OCI-LY1 (cell line): ENCODE measurements at regions not wholly inside any gene's neighbourhood (a gene's known extent, or its start where the extent isn't known, plus 50 kb on each side); places are given as distances from the start of the nearest gene placed in this dataset.

Experiments
- H2AFZ ChIP-seq: fragments of 200-600 bp; sonication (generic), shearing (Covaris generic); 2 replicates; pipeline ENCODE4 v1.6.0; 2014; ENCODE audit warnings: antibody characterized with exemption, mild to moderate bottlenecking, low read length
- H3F3A ChIP-seq: fragments of 200-600 bp; sonication (generic), shearing (Covaris generic); 2 replicates; pipeline ENCODE4 v1.6.0; 2014; ENCODE audit warnings: mild to moderate bottlenecking, antibody characterized with exemption, low read length, moderate library complexity; ENCODE audit not compliant: insufficient read depth
- H3K27ac ChIP-seq: fragments of 200-600 bp; sonication (generic); 2 replicates; pipeline ENCODE4 v1.5.1; 2014; ENCODE audit warnings: low read length, mixed run types, mild to moderate bottlenecking, low read depth; ENCODE audit not compliant: poor library complexity, severe bottlenecking
- H3K27me3 ChIP-seq: fragments of 200-600 bp; sonication (generic); 2 replicates; pipeline ENCODE4 v1.6.0; 2014; ENCODE audit warnings: antibody characterized with exemption, mild to moderate bottlenecking, low read length, moderate library complexity; ENCODE audit not compliant: insufficient read depth
- H3K36me3 ChIP-seq: fragments of 200-600 bp; sonication (generic); 2 replicates; pipeline ENCODE4 v1.6.1; 2014; ENCODE audit warnings: mild to moderate bottlenecking, antibody characterized with exemption, low read length, moderate library complexity, mixed read lengths; ENCODE audit not compliant: insufficient read depth
- H3K4me1 ChIP-seq: fragments of 200-600 bp; sonication (generic); 2 replicates; pipeline ENCODE4 v1.5.1; 2014; ENCODE audit warnings: mild to moderate bottlenecking, low read length, moderate library complexity; ENCODE audit not compliant: insufficient read depth, severe bottlenecking
- H3K4me2 ChIP-seq: fragments of 200-600 bp; sonication (generic), shearing (Covaris generic); 2 replicates; pipeline ENCODE4 v1.6.1; 2014; ENCODE audit warnings: low read length
- H3K4me3 ChIP-seq: fragments of 200-600 bp; sonication (generic); 2 replicates; pipeline ENCODE4 v1.5.1; 2014; ENCODE audit warnings: low read length, low read depth, mild to moderate bottlenecking, mixed read lengths; ENCODE audit not compliant: poor library complexity, severe bottlenecking
- H3K79me2 ChIP-seq: fragments of 200-600 bp; shearing (Covaris generic); 2 replicates; pipeline ENCODE4 v1.6.1; 2016; ENCODE audit warnings: mixed run types, low read length, mixed read lengths; ENCODE audit not compliant: insufficient read depth
- H3K9ac ChIP-seq: fragments of 200-600 bp; sonication (generic), shearing (Covaris generic); 2 replicates; pipeline ENCODE4 v1.6.1; 2014; ENCODE audit warnings: mild to moderate bottlenecking, low read length, mixed read lengths
- H3K9me2 ChIP-seq: fragments of 200-600 bp; sonication (generic), shearing (Covaris generic); 2 replicates; pipeline ENCODE4 v1.6.1; 2014; ENCODE audit warnings: low read depth, mild to moderate bottlenecking, low read length, mixed read lengths
- H3K9me3 ChIP-seq: fragments of 200-600 bp; shearing (Covaris generic); 2 replicates; pipeline ENCODE4 v1.6.1; 2014; ENCODE audit warnings: low read length, mixed read lengths
- H4K20me1 ChIP-seq: fragments of 200-600 bp; sonication (generic), shearing (Covaris generic); 2 replicates; pipeline ENCODE4 v1.6.0; 2016; ENCODE audit warnings: mild to moderate bottlenecking, low read length; ENCODE audit not compliant: insufficient read depth
- EZH2 ChIP-seq: fragments of 200-600 bp; sonication (generic), shearing (Covaris generic); IDR thresholded peaks from 2 replicates; pipeline ENCODE4 v1.8.0; 2017; ENCODE audit warnings: borderline replicate concordance, mixed run types, mild to moderate bottlenecking, antibody characterized with exemption, low read length, moderate library complexity, mixed read lengths
- TF ChIP-seq, protein P1 (sequence below): fragments of 200-600 bp; sonication (generic), shearing (Covaris generic); IDR thresholded peaks from 2 replicates; pipeline ENCODE4 v1.5.1; 2017; ENCODE audit warnings: mild to moderate bottlenecking, antibody characterized with exemption, low read length, moderate library complexity, mixed read lengths

- no peaks in the 10 kb centered on the region for H3K4me1 ChIP-seq
- TF ChIP-seq, protein P1, sequence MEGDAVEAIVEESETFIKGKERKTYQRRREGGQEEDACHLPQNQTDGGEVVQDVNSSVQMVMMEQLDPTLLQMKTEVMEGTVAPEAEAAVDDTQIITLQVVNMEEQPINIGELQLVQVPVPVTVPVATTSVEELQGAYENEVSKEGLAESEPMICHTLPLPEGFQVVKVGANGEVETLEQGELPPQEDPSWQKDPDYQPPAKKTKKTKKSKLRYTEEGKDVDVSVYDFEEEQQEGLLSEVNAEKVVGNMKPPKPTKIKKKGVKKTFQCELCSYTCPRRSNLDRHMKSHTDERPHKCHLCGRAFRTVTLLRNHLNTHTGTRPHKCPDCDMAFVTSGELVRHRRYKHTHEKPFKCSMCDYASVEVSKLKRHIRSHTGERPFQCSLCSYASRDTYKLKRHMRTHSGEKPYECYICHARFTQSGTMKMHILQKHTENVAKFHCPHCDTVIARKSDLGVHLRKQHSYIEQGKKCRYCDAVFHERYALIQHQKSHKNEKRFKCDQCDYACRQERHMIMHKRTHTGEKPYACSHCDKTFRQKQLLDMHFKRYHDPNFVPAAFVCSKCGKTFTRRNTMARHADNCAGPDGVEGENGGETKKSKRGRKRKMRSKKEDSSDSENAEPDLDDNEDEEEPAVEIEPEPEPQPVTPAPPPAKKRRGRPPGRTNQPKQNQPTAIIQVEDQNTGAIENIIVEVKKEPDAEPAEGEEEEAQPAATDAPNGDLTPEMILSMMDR = no peak
- TF ChIP-seq EZH2 = no peak
- no peaks in the 10 kb centered on the region for H3K79me2 ChIP-seq
- H3K4me3 ChIP-seq = no peak overlapping the region
- no peaks in the 10 kb centered on the region for H3K9me3 ChIP-seq
- no peak overlapping the region for H3K9ac ChIP-seq
- H3K27ac ChIP-seq = no peak overlapping the region
- H3K27me3 ChIP-seq = no peaks in the 10 kb centered on the region
- H3K4me2 ChIP-seq = no peak overlapping the region
- H3K9me2 ChIP-seq = no peaks in the 10 kb centered on the region
- no peak overlapping the region for H2AFZ ChIP-seq
- no peaks in the 10 kb centered on the region for H3K36me3 ChIP-seq
- H3F3A ChIP-seq = no peaks in the 10 kb centered on the region
- H4K20me1 ChIP-seq = no peaks in the 10 kb centered on the region
These were observed 79.7 kb downstream of the OTOL1 start for GRCh38 chr3:161576311-161576710.

DNA sequence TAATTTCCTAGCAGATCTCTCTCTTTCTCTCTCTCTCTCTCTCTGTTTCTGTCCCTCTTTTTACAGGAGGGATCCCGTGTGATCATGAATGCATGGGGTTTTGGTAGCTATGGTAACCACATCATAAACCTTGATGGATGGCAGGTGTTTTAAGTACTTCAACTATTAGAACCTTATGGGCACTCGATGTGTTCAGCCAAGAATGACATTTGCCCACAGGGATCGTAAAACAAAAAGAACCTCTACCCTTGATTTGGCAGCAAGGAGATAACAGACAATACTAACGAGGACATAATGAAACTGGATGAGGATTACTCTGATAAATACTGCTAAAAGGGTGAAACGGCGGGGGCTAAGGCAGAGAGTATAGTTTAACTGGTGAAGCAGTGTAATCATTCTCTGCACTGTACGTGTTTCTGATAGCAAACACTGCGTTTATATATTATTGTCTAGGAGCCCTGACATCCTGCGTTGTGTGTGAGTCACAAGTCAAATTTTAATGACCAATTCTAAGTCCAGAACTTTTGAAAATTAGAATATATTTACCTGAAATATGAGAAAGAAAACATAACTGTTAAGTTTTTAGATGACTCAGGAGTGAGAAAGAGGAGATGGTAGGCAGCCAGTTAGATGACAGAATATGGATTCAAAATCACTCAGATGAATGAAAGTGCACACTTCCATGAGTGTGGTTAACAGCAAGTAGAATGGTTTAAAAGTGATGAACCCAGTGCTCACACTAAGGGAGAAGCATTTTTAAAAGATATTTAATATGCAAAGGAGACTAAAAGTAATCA lies 80.3 kb downstream of the OTOL1 start:
- Histone ChIP-seq H3K9me3 (no peaks in the 10 kb centered on the region), H2AFZ (no peak overlapping the region), H3F3A (no peaks in the 10 kb centered on the region), H3K79me2 (no peaks in the 10 kb centered on the region), H3K4me1 (no peaks in the 10 kb centered on the region), H3K9ac (no peak overlapping the region), H3K4me2 (no peak overlapping the region), H3K9me2 (no peaks in the 10 kb centered on the region), H3K27me3 (no peaks in the 10 kb centered on the region), H3K36me3 (no peaks in the 10 kb centered on the region), H3K27ac (no peak overlapping the region), H3K4me3 (no peak overlapping the region), H4K20me1 (no peaks in the 10 kb centered on the region)
- TF ChIP-seq, protein P1 = no peak
- TF ChIP-seq EZH2 = no peak

- no peak overlapping the region for H3K9ac ChIP-seq
- no peak overlapping the region for H3K4me2 ChIP-seq
- H3K36me3 ChIP-seq = no peaks in the 10 kb centered on the region
- H3K4me1 ChIP-seq = no peaks in the 10 kb centered on the region
- no peaks in the 10 kb centered on the region for H3K9me2 ChIP-seq
- H3K79me2 ChIP-seq = no peaks in the 10 kb centered on the region
- no peaks in the 10 kb centered on the region for H4K20me1 ChIP-seq
- H3F3A ChIP-seq = no peaks in the 10 kb centered on the region
- no peak overlapping the region for H3K27ac ChIP-seq
- no peak overlapping the region for H2AFZ ChIP-seq
- no peak overlapping the region for H3K4me3 ChIP-seq
- H3K9me3 ChIP-seq = no peaks in the 10 kb centered on the region
- H3K27me3 ChIP-seq = no peaks in the 10 kb centered on the region
- no peak for TF ChIP-seq EZH2
- TF ChIP-seq, protein P1 = no peak
These were observed 81.1 kb downstream of the OTOL1 start for GRCh38 chr3:161577662-161578061.
